DMS 273 (cell line): ENCODE measurements at regions not wholly inside any gene's neighbourhood (a gene's known extent, or its start where the extent isn't known, plus 50 kb on each side); places are given as distances from the start of the nearest gene placed in this dataset.

Source experiments
- DNase-seq: peaks from one replicate; lab custom pipeline; 2025; ENCODE audit not compliant: unreplicated experiment; lab: John Stamatoyannopoulos, UW

DNA sequence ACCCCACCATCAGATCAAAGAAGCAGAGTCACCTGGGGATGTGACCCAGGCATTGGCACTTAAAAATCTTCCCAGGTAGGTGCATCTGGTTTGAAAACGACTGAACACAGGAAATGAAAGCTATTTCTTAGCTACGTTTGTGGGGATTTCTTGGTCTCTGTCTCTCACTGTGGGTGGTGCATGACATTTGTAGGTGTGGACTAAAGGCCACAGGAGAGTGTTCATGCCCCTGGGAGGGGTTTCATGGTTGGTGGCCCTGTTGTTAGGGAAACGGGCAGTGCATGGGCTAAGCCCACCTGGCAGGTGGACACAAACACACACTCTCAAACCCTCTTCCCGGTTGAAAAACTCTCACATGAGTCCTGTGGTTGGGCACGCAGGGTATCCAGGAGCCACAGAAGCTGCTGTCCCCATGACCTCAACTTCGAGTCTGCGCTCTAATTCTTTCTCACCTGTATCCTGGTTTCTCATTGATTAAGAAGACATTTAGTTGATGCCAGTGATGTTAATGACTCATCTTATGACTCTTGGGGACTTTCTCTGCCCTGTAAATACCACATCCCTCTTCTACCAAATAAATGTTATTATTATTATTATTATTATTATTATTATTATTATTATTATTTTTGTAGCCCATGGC is 119.4 kb downstream of the MRPS6 start:
- DNase-seq: no peak

DNA sequence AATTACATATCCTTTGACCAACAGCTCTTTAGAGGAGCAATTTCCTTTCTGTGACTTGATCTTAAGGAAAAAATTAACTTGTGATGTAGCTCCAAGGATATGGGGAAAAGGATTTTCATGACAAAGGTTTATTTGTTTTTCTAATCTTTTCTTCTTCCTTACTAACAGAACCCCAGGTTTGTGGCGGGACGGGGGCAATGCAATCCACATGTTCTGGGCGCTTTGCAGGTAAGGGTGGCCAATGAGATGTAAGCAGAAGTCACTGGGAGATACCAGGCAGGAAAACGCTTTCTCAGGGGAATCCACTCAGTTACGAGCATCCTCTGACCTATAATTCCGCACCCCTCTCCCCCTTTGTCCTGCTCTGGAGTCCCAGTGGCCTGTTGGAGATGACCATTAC is 122.0 kb downstream of the MRPS6 start:
- DNase-seq: no peak

- no peak for DNase-seq
Measured at GRCh38 chr21:34196996-34197395, 123.6 kb downstream of the MRPS6 start.

DNA sequence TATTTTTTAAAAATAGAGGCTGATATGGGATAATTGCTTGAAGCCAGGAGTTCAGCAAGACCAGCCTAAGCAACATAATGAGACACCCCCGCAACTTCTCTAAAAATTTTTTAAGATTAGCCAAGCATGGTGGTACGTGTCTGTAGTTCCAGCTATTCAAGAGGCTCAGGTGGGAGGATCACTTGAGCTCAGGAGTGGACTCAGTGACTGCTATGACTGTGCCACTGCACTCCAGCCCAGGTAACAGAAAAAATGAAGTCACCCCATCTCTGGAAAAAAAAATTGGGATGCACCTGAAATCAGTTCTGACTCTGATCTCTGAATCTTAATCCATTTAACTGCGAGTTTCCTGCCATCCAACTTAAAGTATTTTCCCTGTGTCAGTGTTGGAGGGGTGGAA is 124.2 kb downstream of the MRPS6 start:
- DNase-seq: no peak

GRCh38 chr21:34198231-34199120 is 125.1 kb downstream of the MRPS6 start:
- DNase-seq: peak; percentile 26

GRCh38 chr21:34199121-34199910 is 125.9 kb downstream of the MRPS6 start:
- peak; percentile 42 for DNase-seq

DNA sequence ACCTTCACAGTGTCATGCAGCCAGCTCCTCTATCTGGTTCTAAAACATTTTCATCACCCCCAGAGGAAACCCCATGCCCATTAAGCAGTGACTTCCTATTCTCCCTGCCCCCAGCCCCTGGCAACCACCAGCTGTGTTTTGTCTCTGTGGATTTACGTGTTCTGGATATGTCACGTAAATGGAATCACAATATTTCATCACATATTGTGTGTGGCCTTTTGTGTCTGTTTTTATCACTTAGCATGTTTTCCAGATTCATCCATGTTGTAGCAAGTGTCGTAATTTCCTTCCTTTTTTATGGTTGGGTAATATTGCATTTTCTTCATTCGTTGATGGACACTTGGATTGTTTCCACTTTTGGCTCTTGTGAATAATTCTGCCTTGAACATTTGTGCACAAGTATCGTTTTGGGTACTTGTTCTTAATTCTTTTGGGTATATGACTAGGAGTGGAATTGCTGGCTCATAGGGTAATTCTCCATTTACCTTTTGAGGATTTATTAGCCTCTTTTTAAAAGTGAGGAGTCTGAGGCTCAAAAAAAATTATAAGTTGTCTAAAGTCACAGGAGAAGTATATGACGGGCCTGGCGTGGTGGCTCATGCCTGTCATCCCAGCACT is 127.0 kb downstream of the MRPS6 start:
- no peak for DNase-seq

DNA sequence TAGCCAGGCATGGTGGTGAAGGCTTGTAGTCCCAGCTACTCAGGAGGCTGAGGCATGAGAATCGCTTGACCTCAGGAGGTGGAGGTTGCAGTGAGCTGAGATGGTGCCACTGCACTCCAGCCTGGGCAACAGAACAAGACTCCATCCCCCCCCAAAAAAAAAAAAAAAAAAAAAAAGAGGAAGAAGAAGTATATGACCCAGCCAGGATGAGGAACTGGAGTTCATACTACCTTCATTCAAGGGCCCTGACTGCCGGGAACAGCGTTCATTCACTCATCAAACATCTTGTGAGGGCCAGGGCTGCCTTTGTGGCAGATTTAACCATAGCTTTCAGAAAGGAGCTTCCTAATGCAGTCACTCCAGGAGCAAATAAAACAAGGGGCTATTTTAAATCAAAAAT is 127.6 kb downstream of the MRPS6 start:
- no peak for DNase-seq

- DNase-seq: no peak
Measured at GRCh38 chr21:34201481-34201858, 128.1 kb downstream of the MRPS6 start.

DNA sequence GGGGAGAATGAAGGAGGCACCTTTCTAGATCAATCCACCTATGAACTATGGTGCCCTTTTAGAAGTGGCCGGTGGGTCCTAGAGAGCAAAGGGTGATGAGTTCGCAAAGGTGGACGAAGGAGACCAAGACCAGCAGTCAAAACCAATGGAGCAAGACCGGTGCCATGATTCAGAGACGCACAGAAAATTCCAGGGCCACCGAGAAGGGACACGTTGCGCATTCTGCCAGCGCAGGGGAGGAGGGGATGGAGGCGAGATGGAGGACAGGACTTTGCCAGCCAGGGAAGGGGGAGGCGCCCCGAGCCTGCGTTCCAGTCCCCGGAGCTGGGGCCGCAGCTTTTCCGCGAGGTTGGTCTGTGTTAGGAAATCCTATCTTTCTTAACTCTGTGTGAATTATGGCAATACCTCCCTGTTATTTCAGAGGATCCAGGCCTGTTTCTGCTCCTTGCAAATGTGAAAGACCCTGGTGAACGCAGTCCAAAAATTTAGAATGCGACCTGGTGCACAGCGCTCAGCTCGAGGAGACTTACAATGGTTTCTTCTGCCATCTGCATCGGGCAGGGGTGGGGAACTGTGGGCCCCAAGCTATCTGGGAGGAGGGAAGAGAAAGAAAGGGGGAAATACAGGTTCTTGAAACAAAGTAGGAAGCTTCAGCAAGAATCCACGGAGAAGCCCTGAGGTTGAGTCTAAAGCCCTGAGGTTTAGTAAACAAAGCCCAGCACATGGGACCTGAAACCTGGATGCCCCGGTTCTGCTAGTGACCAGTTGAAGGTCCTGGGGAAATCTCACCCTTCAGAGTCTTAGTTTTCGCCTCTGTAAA is 129.4 kb downstream of the MRPS6 start:
- DNase-seq: no peak

DNA sequence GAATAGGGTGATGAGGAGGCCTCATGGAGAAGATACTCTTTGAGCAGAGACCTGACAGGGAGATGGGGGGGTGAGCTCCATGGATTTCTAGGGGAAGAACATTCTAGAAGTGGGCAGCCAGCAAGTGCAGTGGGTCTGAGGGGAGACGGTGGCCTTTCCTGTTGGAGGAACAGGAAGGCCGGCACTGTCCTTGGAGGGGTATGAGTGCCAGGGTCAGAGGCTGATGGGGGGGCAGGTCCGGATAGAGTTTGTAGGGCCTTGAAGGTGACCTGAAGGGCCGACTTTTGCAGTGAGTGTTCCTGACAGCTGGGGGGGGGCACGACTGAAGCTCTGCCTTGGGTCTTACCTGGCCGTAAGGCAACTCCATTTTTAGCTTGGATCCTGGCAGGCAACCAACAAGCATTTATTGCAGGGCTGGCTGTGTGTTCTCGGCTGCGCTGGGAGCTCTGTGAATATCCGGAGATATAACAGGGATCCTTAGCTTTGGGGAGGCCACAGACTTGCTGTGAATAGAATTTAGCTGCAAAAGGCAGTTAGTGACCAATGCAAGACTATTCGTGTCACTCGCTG is 130.6 kb downstream of the MRPS6 start:
- DNase-seq: peak; percentile 85

DNA sequence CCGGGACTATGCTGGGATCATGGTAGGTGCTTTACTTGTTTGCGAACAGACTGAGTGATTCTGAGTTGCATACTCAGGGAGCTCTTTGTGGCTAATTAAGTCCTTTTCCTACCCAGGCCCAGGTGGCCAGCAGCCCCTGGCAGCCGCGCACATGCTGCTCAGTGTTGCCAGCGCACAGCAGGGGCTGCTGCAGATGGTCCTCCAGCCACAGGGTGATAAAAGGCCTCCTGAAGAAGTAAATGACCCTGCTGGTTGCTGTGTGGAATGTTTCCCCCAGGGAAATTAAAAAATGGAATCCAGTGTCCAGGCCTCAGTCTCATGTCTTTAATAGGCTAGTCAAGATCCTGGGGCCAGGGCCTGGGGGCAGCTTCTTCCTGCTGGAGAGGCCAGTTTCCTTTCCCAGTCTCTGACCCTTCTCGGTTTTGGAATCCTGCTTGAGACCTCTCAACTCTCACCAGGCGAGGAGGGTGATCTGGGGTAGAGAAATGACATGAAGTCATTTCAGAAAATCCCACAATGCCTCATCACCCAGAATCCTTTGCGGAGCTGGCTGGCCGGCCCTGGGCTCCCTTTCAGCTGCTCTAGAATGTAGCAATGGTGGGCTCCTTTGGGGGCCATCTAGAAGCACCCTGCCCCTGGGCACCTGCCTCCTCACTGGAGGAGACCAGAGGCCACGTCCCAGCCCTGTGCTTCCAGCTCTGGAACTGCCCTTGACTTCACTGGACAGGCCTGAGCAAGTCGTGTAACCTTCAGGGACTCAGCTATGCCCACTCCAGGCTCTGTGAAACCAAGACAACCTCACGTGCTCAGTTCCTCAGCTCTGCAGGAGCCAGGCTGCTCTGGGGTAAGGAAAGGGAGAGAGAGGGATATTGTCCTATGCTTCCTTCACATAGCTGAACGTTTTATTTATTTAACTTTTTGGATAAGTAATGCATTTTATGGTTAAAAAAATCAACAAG is 131.4 kb downstream of the MRPS6 start:
- peak; percentile 96 for DNase-seq

DNA sequence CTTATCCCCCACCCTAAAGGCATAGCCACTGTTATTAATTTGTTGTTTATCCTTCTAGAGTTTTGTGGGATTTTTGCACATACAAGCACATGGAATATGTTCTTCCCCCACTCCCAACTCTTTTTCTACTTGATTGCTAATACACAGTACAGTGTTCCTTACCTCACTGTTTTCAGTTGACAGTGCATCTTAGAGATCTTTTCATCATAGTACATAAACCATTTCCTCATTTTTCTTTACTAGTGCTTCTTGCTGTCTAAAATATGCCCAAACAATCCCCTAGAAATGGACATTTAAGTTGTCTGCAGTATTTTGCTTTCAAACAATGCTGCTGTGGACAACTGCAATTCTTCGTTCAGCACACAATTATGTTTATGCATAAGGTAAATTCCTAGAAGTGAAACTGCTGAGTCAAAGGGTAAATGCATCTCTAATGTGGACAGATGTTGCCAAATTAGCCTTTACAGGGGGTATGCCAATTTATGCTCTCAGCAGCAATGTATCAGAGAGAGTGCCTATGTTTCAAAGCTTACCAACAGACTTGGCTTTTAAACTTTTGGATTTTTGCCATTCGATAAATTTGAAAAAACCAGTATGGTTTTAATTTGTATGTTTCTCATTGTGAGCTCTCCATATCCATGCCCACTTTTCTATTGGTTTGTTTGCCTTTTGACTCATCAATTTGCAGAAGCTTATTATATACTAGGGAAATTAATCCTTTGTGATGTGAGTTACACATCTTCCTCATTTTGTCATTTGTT is 132.6 kb downstream of the MRPS6 start:
- peak; percentile 94 for DNase-seq

DNA sequence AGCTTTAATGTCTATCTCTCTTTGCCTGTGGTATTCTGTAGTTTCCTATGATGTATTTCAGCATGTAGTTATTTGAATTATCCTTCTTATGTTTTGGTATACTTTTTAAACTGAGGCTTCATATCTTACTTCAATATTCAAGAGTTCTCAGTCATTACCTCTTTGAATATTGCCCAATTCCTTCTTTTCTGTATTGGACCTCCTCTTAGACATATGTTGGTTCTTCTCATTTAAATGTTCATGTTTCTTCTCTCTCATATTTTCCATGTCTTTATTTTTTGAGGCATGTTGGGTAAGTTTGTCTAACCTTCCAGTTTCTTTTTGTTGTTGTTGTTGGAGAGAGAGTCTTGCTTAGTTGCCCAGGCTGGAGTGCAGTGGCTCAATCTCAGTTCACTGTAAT is 140.6 kb downstream of the MRPS6 start:
- no peak for DNase-seq

- no peak for DNase-seq
Measured at GRCh38 chr21:34215501-34215900, 142.1 kb downstream of the MRPS6 start.

GRCh38 chr21:34215911-34216717 is 142.7 kb downstream of the MRPS6 start:
- no peak for DNase-seq

GRCh38 chr21:34216718-34217032 is 143.3 kb downstream of the MRPS6 start:
- no peak for DNase-seq

DNA sequence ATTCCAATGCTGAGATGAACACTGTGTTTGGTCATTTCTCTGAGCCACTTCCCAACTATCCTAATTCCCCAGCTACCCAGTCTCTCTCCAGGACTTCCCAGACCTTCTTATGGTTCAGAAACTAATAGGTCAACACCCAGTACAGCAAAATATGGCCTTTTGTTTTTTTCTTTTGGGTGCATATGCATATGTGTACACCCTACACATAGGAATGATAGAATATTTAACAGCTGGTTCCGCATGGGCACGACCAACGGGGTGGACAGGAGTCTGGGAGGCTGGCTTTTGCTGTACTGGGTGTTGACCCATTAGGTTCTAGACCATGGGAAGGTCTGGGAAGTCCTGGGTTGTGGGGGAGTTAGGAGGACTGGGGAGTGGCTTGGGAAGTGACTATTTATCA is 143.9 kb downstream of the MRPS6 start:
- DNase-seq: no peak
